Stomach (tissue), 8 donors: ENCODE measurements at regions not wholly inside any gene's neighbourhood (a gene's known extent, or its start where the extent isn't known, plus 50 kb on each side); places are given as distances from the start of the nearest gene placed in this dataset.

Experiments used
- DNase-seq, 2 donors: peaks; one replicate each; pipeline versions ENCODE4 v3.0.0 to v3.0.0-alpha.2; 2013 to 2019
- H3K27ac ChIP-seq, 5 donors: fragments of 200-600 bp in 4 of 5; sonication (generic) in 4 of 5; one replicate each; pipeline ENCODE4 v1.5.1; 2013 to 2019; ENCODE audit warnings: mild to moderate bottlenecking in 1 of 5, moderate library complexity in 1 of 5
- H3K27me3 ChIP-seq, 3 donors: fragments of 200-600 bp; sonication (generic); one replicate each; pipeline ENCODE4 v1.5.1; 2017 to 2019; ENCODE audit warnings: mixed run types in 1 of 3
- H3K36me3 ChIP-seq, 4 donors: fragments of 200-600 bp; sonication (generic); 1 replicate in 3 of 4; 2 replicates in 1 of 4; pipeline ENCODE4 v1.5.1; 2016 to 2019
- H3K4me1 ChIP-seq, 4 donors: fragments of 200-600 bp; sonication (generic); one replicate each; pipeline ENCODE4 v1.5.1; 2016 to 2019
- H3K4me3 ChIP-seq, 4 donors: fragments of 200-600 bp; sonication (generic) in 3 of 4; one replicate each; pipeline ENCODE4 v1.5.1; 2016 to 2019; ENCODE audit warnings: mild to moderate bottlenecking in 1 of 4
- H3K9me3 ChIP-seq, 4 donors: fragments of 200-600 bp; sonication (generic); one replicate each; pipeline ENCODE4 v1.5.1; 2016 to 2019
- CTCF ChIP-seq, 7 experiments: fragments of 450-650 bp in 4 of 7; fragments of 200-600 bp in 3 of 7; sonication (generic) in 3 of 7; IDR thresholded peaks; one replicate each; pipeline ENCODE4 v1.5.1; 2016 to 2019; ENCODE audit warnings: antibody characterized with exemption in 7 of 7, control low read depth in 2 of 7, mild to moderate bottlenecking in 1 of 7
- EP300 ChIP-seq: sonication (generic); formaldehyde crosslinking; IDR thresholded peaks from one replicate; pipeline ENCODE4 v1.6.1; 2017; ENCODE audit warnings: antibody characterized with exemption
- POLR2A ChIP-seq, 4 donors: fragments of 450-650 bp; IDR thresholded peaks; one replicate each; pipeline ENCODE4 v1.6.1; 2016; ENCODE audit warnings: antibody characterized with exemption in 4 of 4, control low read depth in 2 of 4, mild to moderate bottlenecking in 1 of 4, moderate library complexity in 1 of 4
- POLR2AphosphoS5 ChIP-seq, 3 donors: sonication (generic); formaldehyde crosslinking; IDR thresholded peaks; one replicate each; pipeline ENCODE4 v1.6.1; 2016; ENCODE audit warnings: antibody characterized with exemption in 3 of 3
- WGBS, 5 donors: extraction: QIAGEN DNeasy Blood & Tissue Kit in 3 of 5; methylation state at CpG; one replicate each; pipeline versions ENCODE4 v1.1.5 to v1.1.7; 2013 to 2018; 5-methylcytosine and 5-hydroxymethylcytosine counted together
- intact Hi-C: fragments of 100-400 bp; cut with DNase I; formaldehyde crosslinking; loops from one replicate; pipeline ENCODE4 v1.15.1; 2023; ENCODE audit warnings: low total_unique reads
- donor health status: healthy with polysubstance abuse.
- donor health status: Bipolar disorder and iron deficiency.
- donor health status: healthy.

DNA sequence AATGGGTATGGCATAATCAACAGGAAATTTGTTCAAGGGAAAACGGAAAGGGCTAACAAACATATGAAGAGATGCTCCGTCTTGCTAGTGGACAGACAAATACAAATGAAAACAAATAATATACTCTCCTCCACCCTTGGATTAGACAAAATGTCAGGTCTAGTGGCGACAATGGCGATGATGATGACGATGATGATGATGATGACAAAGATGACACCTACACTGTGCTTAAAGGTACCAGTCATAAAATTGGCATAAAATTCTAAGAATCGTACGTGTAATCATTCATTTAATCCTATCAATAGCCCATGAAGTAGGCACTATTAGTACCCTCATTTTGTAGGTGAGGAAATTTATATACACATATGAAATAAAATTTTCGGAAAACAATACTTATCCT, 174.6 kb downstream of the PMP22 start:
- intact Hi-C loops: no loop called here
- 83 to 89% (median 88%) methylated on average over 8 of the region's 8 CpGs for WGBS, 5 donors

DNA sequence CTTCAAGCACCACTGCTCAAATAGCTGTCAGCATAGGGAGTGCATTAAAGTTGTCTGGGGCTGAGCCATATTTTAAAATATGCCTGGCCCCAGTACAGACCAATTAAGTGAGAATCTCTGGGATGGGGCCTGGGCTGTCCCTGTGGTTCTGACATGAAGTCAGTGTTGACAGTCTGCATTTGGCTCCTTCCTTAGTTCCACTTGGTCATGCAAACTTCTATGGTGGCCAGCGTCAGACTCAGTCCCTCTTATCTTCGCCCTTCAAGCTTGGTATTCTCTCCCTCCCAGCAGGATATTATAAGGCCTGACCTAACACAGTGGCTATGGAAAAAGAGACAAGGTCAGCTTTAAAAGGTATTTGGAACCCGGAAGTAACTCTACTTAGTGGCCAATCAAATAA, 177.2 kb downstream of the PMP22 start:
- H3K36me3 ChIP-seq: no peaks in the 10 kb centered on the region
- no peak overlapping the region for H3K4me3 ChIP-seq
- intact Hi-C loops: no loop called here
- peaks cover 0 to 15% (median 0%) of the 10 kb centered on the region in 3 donors for H3K27me3 ChIP-seq
- TF ChIP-seq POLR2A (IDR thresholded peaks at IDR 0.05) (no peak), POLR2AphosphoS5 (IDR thresholded peaks at IDR 0.05) (no peak), EP300 (no peak), CTCF (IDR thresholded peaks at IDR 0.05) (no peak)
- WGBS, 5 donors: 74 to 88% (median 80%) methylated on average over 3 of the region's 3 CpGs
- H3K27ac ChIP-seq: no peak overlapping the region
- no peak for DNase-seq
- no peaks in the 10 kb centered on the region for H3K9me3 ChIP-seq
- no peaks in the 10 kb centered on the region for H3K4me1 ChIP-seq

More for the DNA sequence above, 174.6 kb downstream of the PMP22 start:
- Histone ChIP-seq H3K36me3 (no peaks in the 10 kb centered on the region), H3K27ac (no peak overlapping the region), H3K4me3 (no peak overlapping the region), H3K4me1 (no peaks in the 10 kb centered on the region), H3K9me3 (no peaks in the 10 kb centered on the region), H3K27me3 (no peaks in the 10 kb centered on the region)
- TF ChIP-seq POLR2A (IDR thresholded peaks at IDR 0.05): no peak
- TF ChIP-seq CTCF (IDR thresholded peaks at IDR 0.05): no peak
- no peak for TF ChIP-seq EP300
- no peak for TF ChIP-seq POLR2AphosphoS5 (IDR thresholded peaks at IDR 0.05)
- DNase-seq: no peak

DNA sequence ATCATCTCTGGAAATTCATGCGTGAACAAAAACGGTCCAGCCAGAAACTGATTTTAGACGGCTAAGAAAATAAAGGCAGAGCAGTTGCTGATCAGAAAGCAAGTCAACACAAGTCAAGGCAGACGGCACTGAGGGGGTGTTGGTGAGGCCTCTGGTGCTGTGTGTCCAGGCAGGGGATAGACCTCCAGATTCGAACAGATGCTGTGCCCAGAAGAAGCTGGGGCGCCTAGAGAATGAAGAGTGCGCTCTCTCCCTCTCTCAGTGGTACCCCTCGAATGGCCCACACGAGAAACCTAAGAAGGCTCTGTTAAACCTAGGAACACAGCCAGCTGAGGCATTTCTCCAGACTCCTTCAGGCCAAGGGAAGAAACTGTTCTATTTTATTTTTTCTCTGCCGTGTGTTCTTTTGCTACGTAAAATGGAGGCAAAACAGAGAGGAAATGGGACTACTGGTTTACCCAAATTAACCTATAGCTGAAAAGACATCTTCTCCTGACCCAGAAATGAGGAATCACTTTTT, 178.3 kb downstream of the PMP22 start:
- 76 to 80% (median 80%) methylated on average over 11 of the region's 11 CpGs for WGBS, 5 donors
- TF ChIP-seq CTCF (IDR thresholded peaks at IDR 0.05) (no peak), POLR2A (IDR thresholded peaks at IDR 0.05) (no peak), POLR2AphosphoS5 (IDR thresholded peaks at IDR 0.05) (no peak), EP300 (no peak)
- DNase-seq: no peak
- intact Hi-C loops: no loop called here
- Histone ChIP-seq H3K36me3 (no peaks in the 10 kb centered on the region), H3K27ac (no peak overlapping the region), H3K4me1 (no peaks in the 10 kb centered on the region), H3K4me3 (no peak overlapping the region), H3K9me3 (no peaks in the 10 kb centered on the region), H3K27me3 (peaks cover 0 to 19% (median 0%) of the 10 kb centered on the region in 3 donors)

DNA sequence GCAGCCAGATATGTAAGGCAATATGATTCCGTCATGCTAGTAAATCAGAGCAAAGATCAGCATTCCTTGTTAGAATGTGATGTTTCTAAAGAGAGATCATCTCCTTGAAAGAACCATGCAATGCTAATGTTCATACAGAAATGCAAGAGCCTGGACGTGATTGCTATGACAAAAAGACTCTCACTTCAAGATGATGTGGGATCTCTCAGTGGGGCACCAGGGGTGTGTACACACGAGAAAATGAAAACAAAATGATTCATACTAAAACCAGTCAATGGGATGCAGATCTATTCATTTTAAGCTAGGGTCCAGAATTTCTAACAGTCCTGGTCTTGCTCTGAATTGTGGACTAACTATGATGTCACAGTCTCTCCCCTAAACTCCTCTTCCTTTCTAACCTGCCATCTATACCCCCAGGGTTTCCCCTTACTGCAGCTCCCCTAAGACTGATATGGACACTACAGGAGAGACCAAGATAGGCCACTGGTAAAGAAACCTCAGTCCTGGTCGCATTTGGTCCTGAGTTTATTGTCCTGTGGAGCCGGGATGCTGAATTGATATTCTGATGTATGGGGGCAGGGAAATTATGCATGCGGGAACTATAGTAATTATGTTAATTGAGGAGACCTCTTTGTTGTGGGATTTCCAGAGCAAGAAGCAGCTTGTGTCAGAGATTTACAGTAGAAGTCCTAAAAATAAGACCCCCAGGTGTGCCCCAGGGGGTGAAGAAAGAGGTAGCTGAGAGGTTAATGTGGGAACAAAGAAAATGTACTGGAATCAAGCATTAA, 179.0 kb downstream of the PMP22 start:
- WGBS, 5 donors: 65 to 75% (median 70%) methylated on average over 6 of the region's 6 CpGs
- Histone ChIP-seq H3K27ac (no peak overlapping the region), H3K4me3 (no peak overlapping the region), H3K4me1 (no peaks in the 10 kb centered on the region), H3K27me3 (peaks cover 0 to 21% (median 0%) of the 10 kb centered on the region in 3 donors), H3K9me3 (no peaks in the 10 kb centered on the region), H3K36me3 (no peaks in the 10 kb centered on the region)
- no peak for TF ChIP-seq CTCF (IDR thresholded peaks at IDR 0.05)
- TF ChIP-seq POLR2A (IDR thresholded peaks at IDR 0.05): no peak
- no peak for TF ChIP-seq EP300
- no peak for TF ChIP-seq POLR2AphosphoS5 (IDR thresholded peaks at IDR 0.05)
- intact Hi-C loops: no loop called here
- no peak for DNase-seq
